Smooth muscle cell (in vitro differentiated cells): ENCODE measurements at regions not wholly inside any gene's neighbourhood (a gene's known extent, or its start where the extent isn't known, plus 50 kb on each side); places are given as distances from the start of the nearest gene placed in this dataset.

Experiments used
- DNase-seq: peaks from one replicate; lab custom pipeline; 2025; ENCODE audit not compliant: unreplicated experiment; lab: John Stamatoyannopoulos, UW
- H2AFZ ChIP-seq: fragments of 200-600 bp; sonication (generic); 2 replicates; pipeline ENCODE4 v1.6.0; 2016; ENCODE audit warnings: antibody characterized with exemption, low read depth, mild to moderate bottlenecking
- H3F3A ChIP-seq: fragments of 200-600 bp; sonication (generic); 2 replicates; pipeline ENCODE4 v1.6.0; 2017; ENCODE audit warnings: antibody characterized with exemption, low read depth
- H3K27ac ChIP-seq: fragments of 200-600 bp; sonication (generic); 2 replicates; pipeline ENCODE4 v1.5.1; 2016; ENCODE audit warnings: low read depth, mild to moderate bottlenecking
- H3K27me3 ChIP-seq: fragments of 200-600 bp; sonication (generic); 2 replicates; pipeline ENCODE4 v1.6.1; 2016; ENCODE audit warnings: low read depth, mild to moderate bottlenecking
- H3K36me3 ChIP-seq: fragments of 200-600 bp; sonication (generic); 2 replicates; pipeline ENCODE4 v1.5.1; 2016; ENCODE audit warnings: low read depth
- H3K4me1 ChIP-seq: fragments of 200-600 bp; sonication (generic); 2 replicates; pipeline ENCODE4 v1.5.1; 2016; ENCODE audit warnings: low read depth
- H3K4me2 ChIP-seq: fragments of 200-600 bp; sonication (generic); 2 replicates; pipeline ENCODE4 v1.6.0; 2016; ENCODE audit warnings: mild to moderate bottlenecking
- H3K4me3 ChIP-seq: fragments of 200-600 bp; sonication (generic); 2 replicates; pipeline ENCODE4 v1.5.1; 2016; ENCODE audit warnings: mild to moderate bottlenecking
- H3K79me2 ChIP-seq: fragments of 200-600 bp; sonication (generic); 2 replicates; pipeline ENCODE4 v1.6.0; 2016; ENCODE audit warnings: low read depth, mild to moderate bottlenecking
- H3K9ac ChIP-seq: fragments of 200-600 bp; sonication (generic); 2 replicates; pipeline ENCODE4 v1.6.0; 2016; ENCODE audit warnings: low read depth
- H3K9me3 ChIP-seq: fragments of 200-600 bp; sonication (generic); replicated peaks from 2 replicates; pipeline ENCODE4 v1.5.1; 2016; ENCODE audit warnings: low read depth
- H4K20me1 ChIP-seq: fragments of 200-600 bp; sonication (generic); 2 replicates; pipeline ENCODE4 v1.6.0; 2016; ENCODE audit warnings: low read depth
- WGBS: methylation state at CpG from one replicate; pipeline ENCODE4 v1.1.7; 2016; ENCODE audit warnings: low lambda C conversion rate; 5-methylcytosine and 5-hydroxymethylcytosine counted together
- TF ChIP-seq, protein P1 (sequence below): fragments of 200-600 bp; sonication (generic); IDR thresholded peaks from 2 replicates; pipeline ENCODE4 v1.5.1; 2017; ENCODE audit warnings: borderline replicate concordance, mild to moderate bottlenecking, antibody characterized with exemption; ENCODE audit not compliant: insufficient read depth, poor library complexity, severe bottlenecking

DNA sequence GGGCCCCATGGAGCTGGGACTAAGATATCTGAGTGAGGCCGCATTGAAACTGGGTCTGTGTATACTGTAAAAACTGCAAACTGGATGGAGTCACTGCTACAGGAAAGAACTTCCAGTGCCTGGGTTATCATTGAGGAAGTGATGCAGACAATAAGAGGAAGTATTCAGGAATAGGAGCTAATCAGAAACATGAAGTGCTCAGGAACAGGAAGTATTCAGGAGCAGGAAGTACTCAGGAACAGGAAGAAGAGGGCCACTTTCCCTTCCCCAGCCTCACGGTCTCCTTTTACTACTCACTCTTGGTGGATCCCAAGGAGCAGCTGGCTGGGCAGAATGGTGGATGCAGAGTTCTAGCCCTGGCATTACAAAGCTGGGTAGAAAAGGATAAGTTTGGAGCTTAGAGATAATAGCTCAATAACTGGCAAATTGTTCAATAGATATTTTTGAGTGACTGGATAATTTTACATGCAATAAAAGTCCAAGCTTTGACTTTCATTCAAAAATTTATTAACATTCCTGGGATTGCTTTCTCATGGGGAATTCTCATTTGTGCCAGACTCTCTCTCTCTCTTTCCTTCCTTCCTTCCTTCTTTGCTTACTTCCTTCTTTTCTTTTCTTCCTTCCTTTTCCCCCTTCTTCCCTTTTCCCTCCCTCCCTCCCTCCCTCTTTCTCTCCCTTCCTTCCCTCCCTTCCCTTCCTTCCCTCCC lies 82.2 kb upstream of the PAX1 start:
- DNase-seq: no peak
- Histone ChIP-seq H3K4me1 (no peaks in the 10 kb centered on the region), H3K27ac (no peak overlapping the region), H3K4me3 (no peak overlapping the region), H3K9me3 (no peaks in the 10 kb centered on the region), H3K4me2 (no peak overlapping the region), H4K20me1 (no peaks in the 10 kb centered on the region), H2AFZ (no peak overlapping the region), H3K27me3 (no peaks in the 10 kb centered on the region), H3K79me2 (no peaks in the 10 kb centered on the region), H3F3A (no peaks in the 10 kb centered on the region), H3K9ac (no peak overlapping the region), H3K36me3 (no peaks in the 10 kb centered on the region)
- TF ChIP-seq, protein P1, sequence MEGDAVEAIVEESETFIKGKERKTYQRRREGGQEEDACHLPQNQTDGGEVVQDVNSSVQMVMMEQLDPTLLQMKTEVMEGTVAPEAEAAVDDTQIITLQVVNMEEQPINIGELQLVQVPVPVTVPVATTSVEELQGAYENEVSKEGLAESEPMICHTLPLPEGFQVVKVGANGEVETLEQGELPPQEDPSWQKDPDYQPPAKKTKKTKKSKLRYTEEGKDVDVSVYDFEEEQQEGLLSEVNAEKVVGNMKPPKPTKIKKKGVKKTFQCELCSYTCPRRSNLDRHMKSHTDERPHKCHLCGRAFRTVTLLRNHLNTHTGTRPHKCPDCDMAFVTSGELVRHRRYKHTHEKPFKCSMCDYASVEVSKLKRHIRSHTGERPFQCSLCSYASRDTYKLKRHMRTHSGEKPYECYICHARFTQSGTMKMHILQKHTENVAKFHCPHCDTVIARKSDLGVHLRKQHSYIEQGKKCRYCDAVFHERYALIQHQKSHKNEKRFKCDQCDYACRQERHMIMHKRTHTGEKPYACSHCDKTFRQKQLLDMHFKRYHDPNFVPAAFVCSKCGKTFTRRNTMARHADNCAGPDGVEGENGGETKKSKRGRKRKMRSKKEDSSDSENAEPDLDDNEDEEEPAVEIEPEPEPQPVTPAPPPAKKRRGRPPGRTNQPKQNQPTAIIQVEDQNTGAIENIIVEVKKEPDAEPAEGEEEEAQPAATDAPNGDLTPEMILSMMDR: no peak
- WGBS: 81% methylated on average over 2 of the region's 2 CpGs

DNA sequence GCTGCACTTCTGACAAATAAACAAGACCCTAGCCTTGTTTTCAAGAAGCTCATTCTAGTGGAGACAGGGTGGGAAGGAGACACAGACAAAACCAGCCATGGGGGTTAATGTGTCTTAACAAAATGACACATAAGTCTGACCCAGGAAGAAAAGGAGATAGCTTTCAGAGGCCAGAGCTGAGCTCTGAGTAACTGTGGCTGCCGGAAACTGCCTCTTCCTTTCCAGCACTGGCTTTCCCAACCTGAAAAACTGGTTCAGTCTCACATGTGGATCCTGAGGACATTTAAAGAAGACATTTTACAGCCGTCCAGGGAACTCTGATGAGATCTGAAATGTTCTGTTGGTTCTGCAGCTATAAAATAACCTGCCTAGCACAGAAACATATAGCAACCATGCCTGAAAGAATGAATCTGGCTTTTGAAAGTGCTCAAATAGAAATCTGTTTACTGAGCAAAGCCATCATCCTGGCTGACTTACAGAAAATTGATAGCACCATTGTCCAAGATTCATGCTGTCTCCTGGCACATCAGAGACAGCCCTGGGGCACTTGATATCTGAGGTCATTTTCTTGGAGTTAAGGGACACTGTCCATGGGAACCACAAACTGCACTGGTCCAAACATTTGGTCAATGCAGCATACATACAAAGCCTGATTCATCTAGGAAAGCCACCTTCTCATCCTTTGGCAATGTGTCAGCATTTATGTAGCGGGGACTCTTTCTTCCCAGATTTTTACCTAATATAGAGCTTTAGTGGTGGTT lies 83.2 kb upstream of the PAX1 start:
- Histone ChIP-seq H3K4me2 (peak overlapping the region; percentile 23), H3K4me3 (no peak overlapping the region), H4K20me1 (no peaks in the 10 kb centered on the region), H2AFZ (no peak overlapping the region), H3K36me3 (no peaks in the 10 kb centered on the region), H3K9ac (no peak overlapping the region), H3K9me3 (no peaks in the 10 kb centered on the region), H3K79me2 (no peaks in the 10 kb centered on the region), H3F3A (no peaks in the 10 kb centered on the region), H3K4me1 (no peaks in the 10 kb centered on the region), H3K27ac (peak overlapping the region; percentile 56), H3K27me3 (no peaks in the 10 kb centered on the region)
- WGBS: 47% methylated on average over 3 of the region's 3 CpGs
- TF ChIP-seq, protein P1: no peak
- DNase-seq: no peak

- WGBS: 66% methylated on average over 7 of the region's 7 CpGs
- no peaks in the 10 kb centered on the region for H3K79me2 ChIP-seq
- no peaks in the 10 kb centered on the region for H3K9me3 ChIP-seq
- no peak overlapping the region for H3K4me3 ChIP-seq
- H2AFZ ChIP-seq: no peak overlapping the region
- H3K36me3 ChIP-seq: no peaks in the 10 kb centered on the region
- H3K27me3 ChIP-seq: no peaks in the 10 kb centered on the region
- H3K4me2 ChIP-seq: no peak overlapping the region
- DNase-seq: no peak
- TF ChIP-seq, protein P1: no peak
- H3K27ac ChIP-seq: no peak overlapping the region
- H3K4me1 ChIP-seq: no peaks in the 10 kb centered on the region
- no peaks in the 10 kb centered on the region for H4K20me1 ChIP-seq
- no peak overlapping the region for H3K9ac ChIP-seq
- no peaks in the 10 kb centered on the region for H3F3A ChIP-seq
These were observed 86.6 kb upstream of the PAX1 start for GRCh38 chr20:21618759-21619416.
